ENCODE measurements at regions not wholly inside any gene's neighbourhood (a gene's known extent, or its start where the extent isn't known, plus 50 kb on each side); places are given as distances from the start of the nearest gene placed in this dataset.

GRCh38 chr1:177854951-177855350 lies 114.9 kb downstream of the SEC16B start:
- DNase-seq (ENCODE audit: low read depth, low spot score), result no peak
- in situ Hi-C loops (cut with HindIII; ENCODE audit: low pct_unique_long_range_greater_than_20kb, low sequenced_read_pairs), result no loop called here

GRCh38 chr1:177849579-177850290 lies 120.1 kb downstream of the SEC16B start:
- no peak for DNase-seq (ENCODE audit: low read depth, low spot score)
- in situ Hi-C loops (cut with HindIII; ENCODE audit: low pct_unique_long_range_greater_than_20kb, low sequenced_read_pairs), result no loop called here

- DNase-seq (ENCODE audit: low read depth, low spot score), result no peak
- in situ Hi-C loops (cut with HindIII; ENCODE audit: low pct_unique_long_range_greater_than_20kb, low sequenced_read_pairs), result no loop called here
Measured at GRCh38 chr1:177849130-177849529, 120.7 kb downstream of the SEC16B start.

GRCh38 chr1:177848577-177848976 lies 121.3 kb downstream of the SEC16B start:
- in situ Hi-C loops (cut with HindIII; ENCODE audit: low pct_unique_long_range_greater_than_20kb, low sequenced_read_pairs), result no loop called here
- no peak for DNase-seq (ENCODE audit: low read depth, low spot score)

- in situ Hi-C loops (cut with HindIII; ENCODE audit: low pct_unique_long_range_greater_than_20kb, low sequenced_read_pairs), result no loop called here
- no peak for DNase-seq (ENCODE audit: low read depth, low spot score)
Measured at GRCh38 chr1:177847843-177848242, 122.0 kb downstream of the SEC16B start.

GRCh38 chr1:177838907-177839485 lies 130.9 kb downstream of the SEC16B start:
- no peak for DNase-seq (ENCODE audit: low read depth, low spot score)
- in situ Hi-C loops (cut with HindIII; ENCODE audit: low pct_unique_long_range_greater_than_20kb, low sequenced_read_pairs), result no loop called here

GRCh38 chr1:177833631-177834030 lies 136.2 kb downstream of the SEC16B start:
- in situ Hi-C loops (cut with HindIII; ENCODE audit: low pct_unique_long_range_greater_than_20kb, low sequenced_read_pairs), result no loop called here
- no peak for DNase-seq (ENCODE audit: low read depth, low spot score)

- in situ Hi-C loops (cut with HindIII; ENCODE audit: low pct_unique_long_range_greater_than_20kb, low sequenced_read_pairs), result no loop called here
- DNase-seq (ENCODE audit: low read depth, low spot score), result no peak
Measured at GRCh38 chr1:177830531-177831135, 139.2 kb downstream of the SEC16B start.

GRCh38 chr1:177825276-177825901 lies 144.5 kb downstream of the SEC16B start:
- DNase-seq (ENCODE audit: low read depth, low spot score), result no peak
- in situ Hi-C loops (cut with HindIII; ENCODE audit: low pct_unique_long_range_greater_than_20kb, low sequenced_read_pairs), result no loop called here

GRCh38 chr1:177824508-177824982 lies 145.3 kb downstream of the SEC16B start:
- in situ Hi-C loops (cut with HindIII; ENCODE audit: low pct_unique_long_range_greater_than_20kb, low sequenced_read_pairs), result no loop called here
- DNase-seq (ENCODE audit: low read depth, low spot score), result no peak

- in situ Hi-C loops (cut with HindIII; ENCODE audit: low pct_unique_long_range_greater_than_20kb, low sequenced_read_pairs), result no loop called here
- DNase-seq (ENCODE audit: low read depth, low spot score), result no peak
Measured at GRCh38 chr1:177820213-177820612, 149.6 kb downstream of the SEC16B start.

- DNase-seq (ENCODE audit: low read depth, low spot score), result no peak
- in situ Hi-C loops (cut with HindIII; ENCODE audit: low pct_unique_long_range_greater_than_20kb, low sequenced_read_pairs), result no loop called here
Measured at GRCh38 chr1:177817937-177818875, 151.7 kb downstream of the SEC16B start.

GRCh38 chr1:177812650-177813049 lies 157.2 kb downstream of the SEC16B start:
- in situ Hi-C loops (cut with HindIII; ENCODE audit: low pct_unique_long_range_greater_than_20kb, low sequenced_read_pairs), result no loop called here

GRCh38 chr1:177812144-177812543 lies 157.7 kb downstream of the SEC16B start:
- in situ Hi-C loops (cut with HindIII; ENCODE audit: low pct_unique_long_range_greater_than_20kb, low sequenced_read_pairs), result no loop called here
- no peak for DNase-seq (ENCODE audit: low read depth, low spot score)

More at GRCh38 chr1:177812650-177813049, 157.2 kb downstream of the SEC16B start:
- DNase-seq (ENCODE audit: low read depth, low spot score), result no peak

GRCh38 chr1:177811429-177811828 lies 158.4 kb downstream of the SEC16B start:
- DNase-seq (ENCODE audit: low read depth, low spot score), result no peak
- in situ Hi-C loops (cut with HindIII; ENCODE audit: low pct_unique_long_range_greater_than_20kb, low sequenced_read_pairs), result no loop called here

- DNase-seq (ENCODE audit: low read depth, low spot score), result no peak
- in situ Hi-C loops (cut with HindIII; ENCODE audit: low pct_unique_long_range_greater_than_20kb, low sequenced_read_pairs), result no loop called here
Measured at GRCh38 chr1:177809819-177810218, 160.0 kb downstream of the SEC16B start.

GRCh38 chr1:177802304-177802703 lies 167.6 kb downstream of the SEC16B start:
- in situ Hi-C loops (cut with HindIII; ENCODE audit: low pct_unique_long_range_greater_than_20kb, low sequenced_read_pairs), result no loop called here

More at GRCh38 chr1:177802304-177802703, 167.6 kb downstream of the SEC16B start:
- DNase-seq (ENCODE audit: low read depth, low spot score), result no peak
